WTC11 (cell line): ENCODE measurements at regions not wholly inside any gene's neighbourhood (a gene's known extent, or its start where the extent isn't known, plus 50 kb on each side); places are given as distances from the start of the nearest gene placed in this dataset.

Experiments
- CREB1 ChIP-seq: sonication (generic); formaldehyde crosslinking; IDR thresholded peaks from 2 replicates; pipeline ENCODE4 v1.8.0; 2023; ENCODE audit warnings: mild to moderate bottlenecking, missing genetic modification reagents
- NFE2L1 ChIP-seq: sonication (generic); formaldehyde crosslinking; IDR thresholded peaks from 2 replicates; pipeline ENCODE4 v1.8.1; 2023; ENCODE audit warnings: missing genetic modification reagents
- SMAD3 ChIP-seq: sonication (generic); formaldehyde crosslinking; IDR thresholded peaks from 2 replicates; pipeline ENCODE4 v1.8.0; 2022; ENCODE audit warnings: missing genetic modification reagents, mild to moderate bottlenecking, borderline replicate concordance
- SOX15 ChIP-seq: fragments of 250-450 bp; sonication (Bioruptor Pico); IDR thresholded peaks from 2 replicates; pipeline ENCODE4 v1.9.0; 2021; ENCODE audit warnings: mild to moderate bottlenecking
- SP1 ChIP-seq: sonication (generic); formaldehyde crosslinking; conservative IDR thresholded peaks from 2 replicates; pipeline ENCODE4 v1.8.1; 2022; ENCODE audit warnings: missing genetic modification reagents
- TF ChIP-seq, protein P1 (sequence below): sonication (generic); formaldehyde crosslinking; IDR thresholded peaks from 2 replicates; pipeline ENCODE4 v1.8.1; 2023; ENCODE audit warnings: mild to moderate bottlenecking, missing genetic modification reagents, moderate library complexity
- TF ChIP-seq, protein P2 (sequence below): fragments of 200-600 bp; IDR thresholded peaks from 2 replicates; pipeline ENCODE4 v1.8.0; 2022; ENCODE audit warnings: antibody characterized with exemption
- TF ChIP-seq, protein P3 (sequence below): sonication (generic); formaldehyde crosslinking; IDR thresholded peaks from 2 replicates; pipeline ENCODE4 v1.8.1; 2022; ENCODE audit warnings: mild to moderate bottlenecking, missing genetic modification reagents, moderate library complexity, borderline replicate concordance

DNA sequence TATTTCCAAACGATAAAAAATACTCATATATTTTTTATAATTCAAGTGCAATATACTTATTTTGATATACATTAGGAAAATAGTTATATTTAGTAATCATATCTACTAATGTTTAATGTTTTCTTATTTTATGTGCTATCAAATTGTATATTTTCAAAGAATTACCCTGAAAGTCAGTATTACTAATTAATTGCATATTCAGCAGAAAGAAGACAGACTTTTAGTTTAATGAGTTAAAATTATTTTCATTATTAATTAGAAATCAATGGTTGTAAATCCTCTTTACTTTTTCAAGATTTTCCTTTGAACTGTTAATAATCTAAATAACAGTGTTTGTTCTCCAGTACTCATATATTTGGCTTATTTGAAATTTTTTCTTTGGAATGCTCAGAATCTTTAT is 181.3 kb upstream of the NDST4 start:
- TF ChIP-seq, protein P1, sequence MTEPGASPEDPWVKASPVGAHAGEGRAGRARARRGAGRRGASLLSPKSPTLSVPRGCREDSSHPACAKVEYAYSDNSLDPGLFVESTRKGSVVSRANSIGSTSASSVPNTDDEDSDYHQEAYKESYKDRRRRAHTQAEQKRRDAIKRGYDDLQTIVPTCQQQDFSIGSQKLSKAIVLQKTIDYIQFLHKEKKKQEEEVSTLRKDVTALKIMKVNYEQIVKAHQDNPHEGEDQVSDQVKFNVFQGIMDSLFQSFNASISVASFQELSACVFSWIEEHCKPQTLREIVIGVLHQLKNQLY (CRISPR knock-in tag), result no peak
- TF ChIP-seq, protein P2, sequence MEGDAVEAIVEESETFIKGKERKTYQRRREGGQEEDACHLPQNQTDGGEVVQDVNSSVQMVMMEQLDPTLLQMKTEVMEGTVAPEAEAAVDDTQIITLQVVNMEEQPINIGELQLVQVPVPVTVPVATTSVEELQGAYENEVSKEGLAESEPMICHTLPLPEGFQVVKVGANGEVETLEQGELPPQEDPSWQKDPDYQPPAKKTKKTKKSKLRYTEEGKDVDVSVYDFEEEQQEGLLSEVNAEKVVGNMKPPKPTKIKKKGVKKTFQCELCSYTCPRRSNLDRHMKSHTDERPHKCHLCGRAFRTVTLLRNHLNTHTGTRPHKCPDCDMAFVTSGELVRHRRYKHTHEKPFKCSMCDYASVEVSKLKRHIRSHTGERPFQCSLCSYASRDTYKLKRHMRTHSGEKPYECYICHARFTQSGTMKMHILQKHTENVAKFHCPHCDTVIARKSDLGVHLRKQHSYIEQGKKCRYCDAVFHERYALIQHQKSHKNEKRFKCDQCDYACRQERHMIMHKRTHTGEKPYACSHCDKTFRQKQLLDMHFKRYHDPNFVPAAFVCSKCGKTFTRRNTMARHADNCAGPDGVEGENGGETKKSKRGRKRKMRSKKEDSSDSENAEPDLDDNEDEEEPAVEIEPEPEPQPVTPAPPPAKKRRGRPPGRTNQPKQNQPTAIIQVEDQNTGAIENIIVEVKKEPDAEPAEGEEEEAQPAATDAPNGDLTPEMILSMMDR, result no peak
- TF ChIP-seq SOX15 (CRISPR knock-in tag) (no peak), CREB1 (CRISPR knock-in tag) (no peak), SMAD3 (no peak), NFE2L1 (CRISPR knock-in tag) (no peak), SP1 (CRISPR knock-in tag) (no peak)
- TF ChIP-seq, protein P3, sequence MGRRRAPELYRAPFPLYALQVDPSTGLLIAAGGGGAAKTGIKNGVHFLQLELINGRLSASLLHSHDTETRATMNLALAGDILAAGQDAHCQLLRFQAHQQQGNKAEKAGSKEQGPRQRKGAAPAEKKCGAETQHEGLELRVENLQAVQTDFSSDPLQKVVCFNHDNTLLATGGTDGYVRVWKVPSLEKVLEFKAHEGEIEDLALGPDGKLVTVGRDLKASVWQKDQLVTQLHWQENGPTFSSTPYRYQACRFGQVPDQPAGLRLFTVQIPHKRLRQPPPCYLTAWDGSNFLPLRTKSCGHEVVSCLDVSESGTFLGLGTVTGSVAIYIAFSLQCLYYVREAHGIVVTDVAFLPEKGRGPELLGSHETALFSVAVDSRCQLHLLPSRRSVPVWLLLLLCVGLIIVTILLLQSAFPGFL, result no peak
